COLO829 (cell line): ENCODE measurements at regions not wholly inside any gene's neighbourhood (a gene's known extent, or its start where the extent isn't known, plus 50 kb on each side); places are given as distances from the start of the nearest gene placed in this dataset.

Source experiments
- DNase-seq: peaks from one replicate; pipeline ENCODE4 v3.0.0; 2012; ENCODE audit warnings: low spot score

DNA sequence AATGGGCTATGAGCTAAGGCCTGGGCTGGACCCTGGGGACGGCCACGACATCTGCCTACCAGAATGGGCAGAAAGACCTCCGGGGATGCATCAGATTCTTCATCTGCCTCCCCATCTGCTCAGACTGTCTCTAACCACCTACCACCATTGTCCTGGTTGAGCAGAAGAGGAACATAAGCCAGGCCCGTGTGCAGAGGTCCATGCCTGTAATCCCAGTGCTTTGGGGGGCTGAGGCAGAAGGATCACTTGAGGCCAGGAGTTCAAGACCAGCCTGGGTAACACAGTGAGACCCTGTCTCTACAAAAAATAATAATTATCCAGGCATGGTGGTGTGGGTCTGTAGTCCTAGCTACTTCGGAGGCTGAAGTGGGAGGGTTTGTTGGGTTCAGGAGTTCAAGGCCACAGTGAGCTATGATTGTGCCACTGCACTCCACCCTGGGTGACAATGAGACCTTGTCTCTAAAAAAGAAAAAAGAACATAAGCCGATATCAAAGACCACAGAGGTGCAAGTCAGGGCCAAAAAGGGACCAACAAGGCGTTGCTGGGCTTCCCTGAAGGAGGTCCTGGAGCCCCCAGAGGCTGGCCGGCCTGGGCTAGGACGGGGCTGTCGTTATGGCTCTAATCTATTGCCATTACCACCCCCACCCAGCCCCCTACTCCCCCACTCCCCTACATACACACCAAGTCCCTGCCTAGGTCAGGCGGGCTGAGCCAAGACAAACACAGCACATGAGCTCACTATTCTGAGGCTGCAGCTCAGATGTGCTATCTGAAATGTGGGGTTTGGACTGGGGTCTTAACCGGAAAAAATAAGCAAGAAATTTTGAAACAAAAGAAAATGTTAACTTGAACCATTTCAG is 239.2 kb upstream of the RAB4A start:
- no peak for DNase-seq

DNA sequence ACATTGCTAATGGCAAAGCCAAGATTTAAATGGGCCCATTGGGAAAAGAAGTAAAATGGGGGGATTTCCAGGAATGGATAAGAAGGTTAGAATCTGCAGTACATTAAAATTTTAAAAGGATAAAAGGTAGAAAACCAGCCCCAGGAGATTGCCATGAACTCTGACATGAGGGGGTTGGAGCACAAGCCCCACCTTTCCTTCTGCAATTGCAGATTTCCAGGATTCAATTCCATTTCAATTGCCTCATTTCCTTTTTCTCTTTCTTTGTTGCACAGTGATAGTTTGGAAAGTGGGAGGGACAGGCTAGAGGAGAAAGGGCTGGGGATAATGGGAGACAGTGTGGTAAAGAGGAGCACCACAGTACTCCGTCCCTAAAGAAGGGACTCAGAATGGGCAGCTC is 238.5 kb upstream of the RAB4A start:
- DNase-seq = no peak

DNA sequence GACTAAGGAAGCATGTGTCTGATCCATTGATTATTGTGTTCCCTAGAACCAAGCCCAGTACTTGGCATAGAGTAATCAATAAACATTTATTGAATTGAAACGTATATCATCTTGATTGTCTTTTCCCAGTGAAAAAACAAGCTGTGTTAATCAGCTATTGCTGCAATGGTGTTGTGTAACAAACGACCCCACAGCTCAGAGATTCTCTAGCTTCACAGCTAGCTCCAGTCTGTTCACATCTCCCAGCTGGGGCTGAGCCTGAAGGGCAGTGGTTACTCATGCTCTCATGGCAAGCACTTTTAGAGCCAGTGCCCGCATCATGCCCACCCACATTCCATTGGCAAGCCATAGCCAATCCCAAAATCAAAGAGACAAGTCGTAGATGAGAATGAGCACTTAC is 237.4 kb upstream of the RAB4A start:
- no peak for DNase-seq

GRCh38 chr1:229034342-229034741 is 236.6 kb upstream of the RAB4A start:
- DNase-seq = no peak

DNA sequence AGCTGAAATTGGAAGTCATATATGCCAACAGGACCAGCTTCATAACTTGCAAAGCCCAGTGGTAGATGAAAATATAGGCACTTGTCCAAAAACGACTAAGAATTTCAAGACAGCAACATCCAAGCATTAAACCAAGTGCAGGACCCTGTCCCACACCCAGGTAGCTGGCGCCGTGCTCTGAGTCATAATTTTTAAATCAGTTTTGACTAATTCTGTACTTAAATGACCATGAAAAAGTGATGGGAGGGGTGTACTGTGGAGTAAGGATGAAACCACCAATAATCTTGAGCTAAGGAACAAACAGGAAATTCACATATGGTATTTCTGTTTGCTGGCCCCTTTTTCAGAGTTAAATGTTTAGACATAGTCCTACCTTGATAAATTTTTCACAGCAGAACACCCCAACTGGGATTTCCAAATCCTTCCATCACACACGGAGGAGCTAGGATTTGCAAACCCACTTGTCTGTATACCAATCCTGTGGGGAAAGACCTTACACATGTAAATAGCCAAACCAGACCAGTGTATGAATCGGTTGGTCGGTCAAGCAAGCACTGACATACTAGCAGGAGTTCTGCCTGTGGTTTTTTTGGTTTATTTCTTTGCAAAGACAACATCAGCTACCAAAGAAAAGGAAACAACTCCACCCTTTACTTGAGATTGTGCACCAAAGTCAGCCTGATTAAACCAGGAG is 235.7 kb upstream of the RAB4A start:
- DNase-seq = no peak

- no peak for DNase-seq
These were observed 235.2 kb upstream of the RAB4A start for GRCh38 chr1:229035748-229036082.

DNA sequence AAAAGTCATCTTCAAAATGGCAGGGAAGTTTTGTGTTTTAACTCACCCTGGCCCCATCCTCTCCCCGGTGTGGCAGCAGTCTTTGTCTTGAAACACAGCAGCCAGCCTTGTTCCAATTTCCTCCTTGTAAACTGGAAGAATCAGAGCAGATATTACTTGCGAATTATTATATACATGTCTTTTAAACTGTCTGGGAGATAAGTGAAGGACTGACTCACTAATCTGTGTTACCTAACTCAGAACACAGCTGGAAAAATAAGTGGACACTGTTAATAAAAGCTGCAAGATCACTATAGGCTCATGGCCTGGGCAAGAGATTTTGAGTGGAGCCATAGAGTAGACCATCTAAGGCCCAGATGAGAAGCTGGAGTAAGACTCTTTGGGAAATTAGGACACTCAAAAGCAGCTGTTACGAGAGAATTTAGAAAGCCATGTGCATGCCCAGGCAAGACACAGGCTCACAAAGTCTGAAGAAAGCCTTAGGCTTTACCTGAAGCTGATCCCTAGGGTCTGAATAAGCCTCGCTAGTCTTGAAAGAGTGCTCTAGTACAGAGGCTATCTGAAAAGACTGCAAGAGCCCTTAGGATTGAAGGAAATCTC is 233.0 kb upstream of the RAB4A start:
- no peak for DNase-seq

DNA sequence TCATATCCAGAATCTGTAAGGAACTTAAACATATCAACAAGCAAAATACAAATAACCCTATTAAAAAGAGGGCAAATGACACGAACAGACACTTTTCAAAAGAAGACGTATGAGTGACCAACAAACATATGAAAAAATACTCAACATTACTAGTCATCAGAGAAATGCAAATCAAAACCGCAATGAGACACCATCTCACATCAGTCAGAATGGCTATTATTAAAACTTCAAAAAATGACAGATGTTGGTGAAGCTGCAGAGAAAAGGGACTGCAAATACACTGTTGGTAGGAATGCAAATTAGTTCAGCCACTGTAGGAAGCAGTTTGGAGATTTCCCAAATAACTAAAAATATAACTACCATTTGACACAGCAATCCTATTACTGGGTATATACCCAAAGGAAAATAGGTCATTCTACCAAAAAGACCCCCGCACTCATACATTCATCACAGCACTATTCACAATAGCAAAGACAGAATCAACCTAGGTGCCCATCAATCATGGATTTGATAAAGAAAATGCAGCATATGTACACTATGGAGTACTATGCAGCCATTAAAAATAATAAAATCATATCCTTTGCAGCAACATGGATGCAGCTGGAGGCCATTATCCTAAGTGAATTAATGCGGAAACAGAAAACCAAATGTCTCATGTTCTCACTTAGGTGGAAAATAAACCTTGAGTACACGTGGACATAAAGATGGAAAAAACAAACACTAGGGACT is 230.1 kb upstream of the RAB4A start:
- DNase-seq = no peak

DNA sequence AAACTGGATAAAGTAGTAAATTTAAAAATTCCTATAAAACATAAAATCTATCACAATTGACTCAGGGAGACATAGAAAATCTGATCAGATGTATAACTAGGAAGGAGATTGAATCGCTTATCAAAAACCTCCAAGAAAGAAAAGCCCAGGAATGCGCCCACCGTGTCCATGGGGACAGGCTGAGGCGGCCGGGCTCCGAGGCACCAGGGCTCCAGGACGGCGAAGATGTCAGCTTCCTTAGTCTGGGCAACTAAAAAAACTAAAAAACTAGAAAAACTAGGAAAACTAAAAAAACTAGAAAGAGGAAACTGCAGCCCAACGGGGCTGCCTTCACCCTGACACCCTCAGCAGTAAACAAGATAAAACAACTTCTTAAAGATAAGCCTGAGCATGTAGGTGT is 229.0 kb upstream of the RAB4A start:
- DNase-seq = no peak

DNA sequence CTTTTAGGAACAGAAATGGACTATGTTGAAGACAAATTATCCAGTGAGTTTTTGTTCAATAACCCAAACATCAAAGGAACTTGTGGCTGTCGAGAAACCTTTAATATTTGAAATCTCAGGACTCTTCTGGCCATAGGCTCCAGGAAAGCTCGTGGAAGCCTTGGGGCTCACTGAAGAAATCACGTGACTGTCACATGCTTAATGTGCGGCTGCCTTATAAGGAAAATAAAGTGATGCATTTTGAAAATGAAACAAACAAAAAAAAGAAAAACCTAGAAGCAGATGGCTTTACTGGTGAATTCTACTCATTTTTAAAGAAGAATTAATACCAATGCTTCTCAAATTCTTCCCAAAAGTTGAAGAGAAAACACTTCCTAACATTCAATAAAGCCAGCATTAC is 228.4 kb upstream of the RAB4A start:
- DNase-seq = no peak

GRCh38 chr1:229043115-229043514 is 227.8 kb upstream of the RAB4A start:
- no peak for DNase-seq

- DNase-seq = no peak
These were observed 224.6 kb upstream of the RAB4A start for GRCh38 chr1:229046251-229046853.

DNA sequence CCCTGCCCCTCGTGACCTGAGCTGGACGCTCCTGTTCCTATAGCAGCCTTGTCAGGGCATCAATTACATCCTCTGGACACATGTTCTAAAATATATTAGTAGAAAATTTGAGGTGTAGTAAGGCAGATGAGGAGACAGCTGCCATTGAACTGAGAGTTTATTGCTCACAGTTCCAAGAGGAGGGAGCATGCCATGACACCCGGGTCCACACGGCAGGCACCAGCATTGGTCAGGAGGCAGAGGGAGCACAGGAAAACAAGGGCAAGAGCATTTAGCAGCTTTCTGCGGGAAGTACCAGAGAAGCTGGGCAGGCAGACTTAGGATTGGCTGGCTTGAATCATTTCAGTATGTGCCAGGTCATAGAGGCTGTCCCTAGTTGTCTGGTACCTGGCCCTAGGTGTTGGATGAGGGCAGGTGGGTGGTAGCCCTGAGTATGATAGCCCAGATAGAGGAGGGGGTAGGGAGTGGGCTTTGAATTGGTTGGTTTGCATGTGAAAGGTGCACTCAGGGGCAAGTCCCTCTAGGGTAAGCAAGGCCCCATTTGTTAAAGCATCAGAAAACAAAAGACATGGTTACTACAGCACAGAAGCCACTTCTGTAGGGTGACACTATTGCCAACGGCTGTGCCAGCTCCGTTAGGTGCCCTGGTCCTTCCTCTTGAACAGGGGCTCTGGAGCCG is 223.6 kb upstream of the RAB4A start:
- DNase-seq = no peak

DNA sequence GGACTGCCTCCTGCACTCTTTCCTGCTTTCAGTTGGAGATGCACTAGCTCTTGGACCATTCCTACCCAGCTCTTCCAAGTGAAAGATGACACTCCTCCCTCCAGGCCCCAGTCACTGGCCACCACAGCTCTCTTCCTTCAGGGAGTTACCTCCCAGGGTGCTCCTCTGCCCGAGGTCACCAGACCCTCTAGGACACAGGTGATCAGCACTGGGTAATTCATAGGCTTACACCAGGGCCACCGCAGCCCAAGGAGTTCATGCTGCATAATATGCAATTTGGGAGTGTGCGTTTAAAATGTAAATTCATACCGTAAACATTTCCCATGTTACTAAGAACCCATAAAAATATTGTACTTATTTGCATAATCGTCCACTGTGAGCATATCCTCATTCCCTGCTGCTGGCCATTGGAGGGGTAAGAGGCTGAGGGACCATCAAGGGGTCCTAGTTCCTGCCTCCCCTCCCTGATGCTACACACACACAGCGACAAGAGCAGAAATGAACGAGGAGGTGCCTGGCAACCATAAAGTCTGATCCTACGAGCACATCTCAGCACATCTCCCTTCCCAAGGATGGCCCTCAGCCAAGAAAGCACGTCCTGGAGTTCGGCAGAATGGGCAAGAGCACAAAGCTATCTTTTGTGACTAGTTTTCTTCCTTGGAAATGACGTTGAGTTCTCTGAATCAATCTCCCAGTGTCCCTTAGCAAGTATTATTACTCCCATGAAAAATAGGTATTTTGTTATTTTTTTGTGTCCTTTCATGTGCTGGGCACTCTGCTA is 222.9 kb upstream of the RAB4A start:
- DNase-seq = peak; percentile 94

DNA sequence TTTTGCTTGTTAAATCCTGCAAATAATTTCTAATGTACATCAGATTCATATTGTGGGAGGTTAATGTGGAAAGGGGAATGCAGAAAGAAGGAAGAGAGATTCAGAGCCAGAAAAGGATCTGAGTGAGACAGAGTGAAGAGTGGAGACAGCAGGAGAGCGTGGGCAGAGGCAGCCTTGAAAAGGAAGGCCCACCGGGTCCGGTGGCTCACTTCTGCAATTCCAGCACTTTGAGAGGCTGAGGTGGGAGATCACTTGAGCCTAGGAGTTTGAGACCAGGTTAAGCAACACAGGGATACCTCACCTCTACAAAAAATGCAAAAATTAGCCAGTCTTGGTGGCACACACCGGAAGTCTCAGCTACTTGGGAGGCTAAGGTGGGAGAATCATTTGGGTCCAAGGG is 222.0 kb upstream of the RAB4A start:
- DNase-seq = no peak

DNA sequence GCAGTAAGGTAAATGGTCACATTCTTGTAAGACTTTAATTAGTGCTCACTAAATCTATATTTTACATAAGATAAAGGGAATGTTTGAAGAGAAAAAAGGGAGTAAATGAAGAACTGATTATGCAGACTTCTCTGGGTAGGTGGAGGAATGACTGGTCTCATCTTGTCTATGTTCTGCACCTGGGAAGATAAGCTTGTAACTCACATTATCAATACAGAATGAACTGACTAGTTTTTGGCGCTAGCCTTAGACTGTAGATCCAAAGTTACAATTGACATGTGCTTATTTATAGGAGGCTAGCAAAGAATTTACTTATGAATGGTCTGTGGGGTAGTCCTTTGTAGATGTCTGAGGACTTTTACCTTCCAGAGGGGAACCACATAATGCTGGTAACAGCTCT is 214.9 kb upstream of the RAB4A start:
- DNase-seq = no peak

DNA sequence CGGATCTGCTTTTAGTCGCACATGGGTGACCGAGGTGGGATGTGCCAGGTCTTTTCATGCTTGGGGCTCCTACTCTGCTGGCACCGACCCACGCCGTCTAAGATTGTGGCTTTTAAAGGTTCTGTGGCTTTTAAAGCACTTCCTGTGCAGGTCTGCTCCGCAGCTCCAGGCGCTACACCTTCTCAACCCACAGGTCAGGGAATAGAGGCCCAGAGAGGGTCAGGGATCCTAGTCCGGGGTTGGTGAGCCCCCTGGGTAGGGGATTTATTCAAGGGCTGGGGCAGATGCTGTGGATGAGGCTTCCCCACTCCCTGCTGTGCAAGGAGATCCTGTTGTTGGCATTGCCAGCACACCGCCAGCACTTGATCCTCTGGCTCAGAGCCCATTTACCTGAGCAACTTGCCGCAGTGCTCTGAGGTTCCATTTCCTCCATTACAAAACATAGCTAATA is 212.8 kb upstream of the RAB4A start:
- DNase-seq = no peak

GRCh38 chr1:229058729-229059128 is 212.2 kb upstream of the RAB4A start:
- DNase-seq = no peak

GRCh38 chr1:229059671-229060539 is 211.0 kb upstream of the RAB4A start:
- DNase-seq = no peak

- DNase-seq = no peak
These were observed 208.8 kb upstream of the RAB4A start for GRCh38 chr1:229062135-229062534.
